Activated T-helper 2 cell treated with anti-CD3 and anti-CD28 coated beads, Interferon-gamma antibody, Interleukin-2, Interleukin-4, amounts not matched to agents 10 μg/mL and 5 μg/mL and 100 μg/mL, durations not matched to agents 14 hours and 24 hours and 36 hours (primary cell): ENCODE measurements at regions not wholly inside any gene's neighbourhood (a gene's known extent, or its start where the extent isn't known, plus 50 kb on each side); places are given as distances from the start of the nearest gene placed in this dataset.

ENCODE experiments used
- DNase-seq: peaks from one replicate; pipeline ENCODE4 v3.0.0; 2021; ENCODE audit warnings: low spot score
- H3K27ac Mint-ChIP-seq: one replicate; pipeline ENCODE4 v1.8.0; 2021; ENCODE audit warnings: mixed read lengths
- H3K27me3 Mint-ChIP-seq: one replicate; pipeline ENCODE4 v1.8.0; 2021; ENCODE audit warnings: low read depth, mixed read lengths
- H3K36me3 Mint-ChIP-seq: one replicate; pipeline ENCODE4 v1.8.0; 2021; ENCODE audit warnings: low read depth, mixed read lengths
- H3K4me1 Mint-ChIP-seq: one replicate; pipeline ENCODE4 v1.8.0; 2021; ENCODE audit warnings: low read depth, mixed read lengths
- H3K4me3 Mint-ChIP-seq: one replicate; pipeline ENCODE4 v1.8.0; 2021; ENCODE audit warnings: low read depth, mild to moderate bottlenecking, moderate library complexity, mixed read lengths
- H3K9me3 Mint-ChIP-seq: one replicate; pipeline ENCODE4 v1.8.0; 2021; ENCODE audit warnings: mixed read lengths
- intact Hi-C: fragments of 100-400 bp; cut with micrococcal nuclease; formaldehyde crosslinking; loops from one replicate; pipeline ENCODE4 v1.15.1; 2023

GRCh38 chr11:112366012-112366411, 105.4 kb upstream of the PLET1 start:
- Mint-ChIP-seq H3K9me3 (no peaks in the 10 kb centered on the region), H3K4me3 (no peak overlapping the region), H3K36me3 (no peaks in the 10 kb centered on the region), H3K27me3 (no peaks in the 10 kb centered on the region), H3K4me1 (no peaks in the 10 kb centered on the region), H3K27ac (no peak overlapping the region)
- DNase-seq, result no peak
- intact Hi-C loops, result no loop called here

DNA sequence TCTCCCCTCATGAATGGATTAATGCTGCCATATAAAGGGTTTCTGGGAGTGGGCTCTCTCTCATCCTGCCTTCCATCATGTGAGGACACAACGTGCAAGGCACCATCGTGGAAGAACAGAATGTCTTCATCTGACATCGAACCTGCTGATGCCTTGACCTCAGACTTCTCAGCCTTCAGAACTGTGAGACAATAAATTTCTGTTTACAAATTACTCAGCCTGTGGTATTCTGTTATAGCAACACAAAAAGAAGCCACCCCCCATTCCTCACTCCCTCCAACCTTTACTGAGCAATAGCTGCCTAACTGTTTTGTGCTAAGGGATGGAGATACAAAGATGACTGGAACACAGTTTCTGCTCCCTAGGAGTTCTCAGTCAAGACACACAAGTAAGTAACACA, 106.1 kb upstream of the PLET1 start:
- intact Hi-C loops, result no loop called here
- H3K4me3 Mint-ChIP-seq, result no peak overlapping the region
- H3K27me3 Mint-ChIP-seq, result no peaks in the 10 kb centered on the region
- H3K4me1 Mint-ChIP-seq, result no peaks in the 10 kb centered on the region
- no peak overlapping the region for H3K27ac Mint-ChIP-seq
- H3K36me3 Mint-ChIP-seq, result no peaks in the 10 kb centered on the region
- no peaks in the 10 kb centered on the region for H3K9me3 Mint-ChIP-seq
- DNase-seq, result no peak

- no peaks in the 10 kb centered on the region for H3K4me1 Mint-ChIP-seq
- H3K9me3 Mint-ChIP-seq, result no peaks in the 10 kb centered on the region
- H3K4me3 Mint-ChIP-seq, result no peak overlapping the region
- H3K27ac Mint-ChIP-seq, result no peak overlapping the region
- intact Hi-C loops, result no loop called here
- H3K36me3 Mint-ChIP-seq, result no peaks in the 10 kb centered on the region
- no peak for DNase-seq
- H3K27me3 Mint-ChIP-seq, result no peaks in the 10 kb centered on the region
Measured at GRCh38 chr11:112367461-112367860, 106.8 kb upstream of the PLET1 start.

- H3K4me1 Mint-ChIP-seq, result no peaks in the 10 kb centered on the region
- H3K27ac Mint-ChIP-seq, result no peak overlapping the region
- no peak for DNase-seq
- H3K4me3 Mint-ChIP-seq, result no peak overlapping the region
- no peaks in the 10 kb centered on the region for H3K36me3 Mint-ChIP-seq
- no peaks in the 10 kb centered on the region for H3K9me3 Mint-ChIP-seq
- intact Hi-C loops, result no loop called here
- H3K27me3 Mint-ChIP-seq, result no peaks in the 10 kb centered on the region
Measured at GRCh38 chr11:112367895-112368294, 107.2 kb upstream of the PLET1 start.

GRCh38 chr11:112368381-112368780, 107.7 kb upstream of the PLET1 start:
- Mint-ChIP-seq H3K4me3 (no peak overlapping the region), H3K9me3 (no peaks in the 10 kb centered on the region), H3K4me1 (no peaks in the 10 kb centered on the region), H3K27me3 (no peaks in the 10 kb centered on the region), H3K36me3 (no peaks in the 10 kb centered on the region), H3K27ac (no peak overlapping the region)
- no peak for DNase-seq
- intact Hi-C loops, result no loop called here

- no peak for DNase-seq
- no peaks in the 10 kb centered on the region for H3K4me1 Mint-ChIP-seq
- no peak overlapping the region for H3K27ac Mint-ChIP-seq
- no peaks in the 10 kb centered on the region for H3K27me3 Mint-ChIP-seq
- no peaks in the 10 kb centered on the region for H3K36me3 Mint-ChIP-seq
- H3K4me3 Mint-ChIP-seq, result no peak overlapping the region
- intact Hi-C loops, result no loop called here
- H3K9me3 Mint-ChIP-seq, result no peaks in the 10 kb centered on the region
Measured at GRCh38 chr11:112369374-112369773, 108.7 kb upstream of the PLET1 start.

GRCh38 chr11:112369916-112370315, 109.3 kb upstream of the PLET1 start:
- Mint-ChIP-seq H3K4me1 (no peaks in the 10 kb centered on the region), H3K36me3 (no peaks in the 10 kb centered on the region), H3K27me3 (no peaks in the 10 kb centered on the region), H3K27ac (no peak overlapping the region), H3K4me3 (no peak overlapping the region), H3K9me3 (no peaks in the 10 kb centered on the region)
- no peak for DNase-seq
- intact Hi-C loops, result no loop called here

GRCh38 chr11:112374486-112375140, 114.0 kb upstream of the PLET1 start:
- Mint-ChIP-seq H3K27ac (no peak overlapping the region), H3K36me3 (no peaks in the 10 kb centered on the region), H3K4me1 (no peaks in the 10 kb centered on the region), H3K9me3 (no peaks in the 10 kb centered on the region), H3K4me3 (no peak overlapping the region), H3K27me3 (no peaks in the 10 kb centered on the region)
- intact Hi-C loops, result no loop called here
- no peak for DNase-seq

DNA sequence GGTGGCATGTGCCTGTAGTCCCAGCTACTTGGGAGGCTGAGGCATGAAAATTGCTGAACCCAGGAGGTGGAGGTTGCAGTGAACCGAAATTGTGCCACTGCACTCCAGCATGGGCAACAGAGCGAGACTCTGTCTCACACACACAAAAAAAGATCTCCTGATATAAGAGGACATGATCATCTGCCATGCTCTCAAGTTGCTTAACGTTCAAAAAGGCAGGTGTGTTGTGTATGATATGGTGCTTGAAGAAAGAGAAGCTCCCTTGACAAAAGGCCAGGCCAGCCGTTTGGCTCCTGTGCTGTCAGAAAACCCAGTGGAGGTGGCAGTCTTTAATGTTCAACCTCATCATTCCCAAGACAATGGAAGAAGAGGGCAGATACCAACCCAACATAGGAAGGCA, 117.3 kb upstream of the PLET1 start:
- no peaks in the 10 kb centered on the region for H3K27me3 Mint-ChIP-seq
- intact Hi-C loops, result no loop called here
- no peaks in the 10 kb centered on the region for H3K36me3 Mint-ChIP-seq

DNA sequence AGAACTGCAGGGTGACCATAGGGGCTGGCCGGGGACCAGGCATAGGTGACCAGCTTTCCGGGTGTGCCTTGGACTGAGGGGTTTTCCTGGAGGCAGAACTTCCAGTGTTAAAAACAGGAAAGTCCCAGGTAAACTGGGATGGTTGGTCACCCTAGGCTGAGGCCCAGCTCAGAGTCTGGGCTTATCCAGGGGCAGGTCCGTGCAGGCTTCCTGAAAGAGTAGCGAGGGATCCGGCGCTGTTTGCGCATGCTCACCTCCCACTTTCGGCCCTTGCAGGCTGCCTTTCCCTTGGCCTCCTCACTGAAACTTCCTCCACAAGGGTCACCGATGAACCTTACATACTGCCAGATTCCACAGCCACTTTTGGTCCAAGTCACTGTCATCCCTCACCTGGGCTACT, 119.8 kb upstream of the PLET1 start:
- H3K4me3 Mint-ChIP-seq, result no peak overlapping the region
- H3K36me3 Mint-ChIP-seq, result no peaks in the 10 kb centered on the region
- intact Hi-C loops, result no loop called here
- H3K9me3 Mint-ChIP-seq, result no peaks in the 10 kb centered on the region
- DNase-seq, result no peak
- no peaks in the 10 kb centered on the region for H3K4me1 Mint-ChIP-seq
- H3K27me3 Mint-ChIP-seq, result peaks cover 2% of the 10 kb centered on the region
- H3K27ac Mint-ChIP-seq, result no peak overlapping the region

More for the DNA sequence above, 117.3 kb upstream of the PLET1 start:
- no peaks in the 10 kb centered on the region for H3K4me1 Mint-ChIP-seq
- no peaks in the 10 kb centered on the region for H3K9me3 Mint-ChIP-seq
- no peak overlapping the region for H3K4me3 Mint-ChIP-seq
- no peak for DNase-seq
- no peak overlapping the region for H3K27ac Mint-ChIP-seq

- intact Hi-C loops, result no loop called here
- no peaks in the 10 kb centered on the region for H3K9me3 Mint-ChIP-seq
- H3K36me3 Mint-ChIP-seq, result no peaks in the 10 kb centered on the region
- H3K27ac Mint-ChIP-seq, result no peak overlapping the region
- no peak for DNase-seq
- no peak overlapping the region for H3K4me3 Mint-ChIP-seq
- H3K27me3 Mint-ChIP-seq, result peaks cover 3% of the 10 kb centered on the region
- H3K4me1 Mint-ChIP-seq, result no peaks in the 10 kb centered on the region
Measured at GRCh38 chr11:112381578-112381977, 120.9 kb upstream of the PLET1 start.

GRCh38 chr11:112382561-112382960, 121.9 kb upstream of the PLET1 start:
- H3K27me3 Mint-ChIP-seq, result peaks cover 3% of the 10 kb centered on the region
- H3K4me1 Mint-ChIP-seq, result no peaks in the 10 kb centered on the region
- no peak overlapping the region for H3K4me3 Mint-ChIP-seq
- intact Hi-C loops, result no loop called here
- H3K36me3 Mint-ChIP-seq, result no peaks in the 10 kb centered on the region
- H3K27ac Mint-ChIP-seq, result no peak overlapping the region
- DNase-seq, result no peak
- no peaks in the 10 kb centered on the region for H3K9me3 Mint-ChIP-seq

GRCh38 chr11:112388496-112388895, 127.8 kb upstream of the PLET1 start:
- DNase-seq, result no peak
- peaks cover 4% of the 10 kb centered on the region for H3K9me3 Mint-ChIP-seq
- peaks cover 6% of the 10 kb centered on the region for H3K27me3 Mint-ChIP-seq
- no peak overlapping the region for H3K27ac Mint-ChIP-seq
- H3K4me3 Mint-ChIP-seq, result no peak overlapping the region
- H3K4me1 Mint-ChIP-seq, result no peaks in the 10 kb centered on the region
- intact Hi-C loops, result no loop called here
- no peaks in the 10 kb centered on the region for H3K36me3 Mint-ChIP-seq

GRCh38 chr11:112391086-112391485, 130.4 kb upstream of the PLET1 start:
- no peak for DNase-seq
- Mint-ChIP-seq H3K36me3 (no peaks in the 10 kb centered on the region), H3K4me3 (no peak overlapping the region), H3K9me3 (peaks cover 4% of the 10 kb centered on the region), H3K27ac (no peak overlapping the region), H3K27me3 (peaks cover 3% of the 10 kb centered on the region), H3K4me1 (no peaks in the 10 kb centered on the region)
- intact Hi-C loops, result no loop called here
